GM21737 (cell line): ENCODE measurements at regions not wholly inside any gene's neighbourhood (a gene's known extent, or its start where the extent isn't known, plus 50 kb on each side); places are given as distances from the start of the nearest gene placed in this dataset.
"Not testable (repeated sequence)": the region's sequence is repeated elsewhere in the genome, so short reads cannot be mapped to it uniquely, and the experiment has no call there.

Experiments used
- ATAC-seq: cut with Tn5 transposase; IDR thresholded peaks from one replicate; pipeline ENCODE4 v1.9.1; 2021; ENCODE audit warnings: mild to moderate bottlenecking, moderate library complexity; ENCODE audit not compliant: unreplicated experiment

GRCh38 chr10:36880898-36881297 lies 244.5 kb upstream of the ANKRD30A start:
- ATAC-seq: no peak

GRCh38 chr10:36872702-36873393 lies 252.6 kb upstream of the ANKRD30A start:
- ATAC-seq: peak; percentile 97

DNA sequence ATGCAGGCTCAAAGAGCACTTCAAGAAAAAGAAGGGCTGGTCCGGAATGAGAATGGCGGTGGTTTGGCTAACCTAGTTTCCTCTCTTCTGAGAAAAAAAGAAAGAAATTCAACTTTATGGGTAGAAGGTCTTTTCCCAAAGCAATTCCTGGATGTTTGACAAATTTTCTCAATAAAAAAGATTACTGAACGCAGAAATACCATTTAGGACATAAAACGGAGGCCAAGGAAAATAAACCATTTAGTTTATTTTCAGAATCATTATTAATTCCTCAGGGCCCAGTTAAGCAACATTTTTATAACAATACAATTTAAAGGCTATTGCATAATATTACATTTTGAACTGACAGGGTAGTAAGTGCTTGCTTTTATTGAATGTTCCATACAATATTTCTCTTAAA lies 284.6 kb upstream of the ANKRD30A start:
- no peak for ATAC-seq

- ATAC-seq: no peak
Measured at GRCh38 chr10:36837416-36837815, 288.0 kb upstream of the ANKRD30A start.

DNA sequence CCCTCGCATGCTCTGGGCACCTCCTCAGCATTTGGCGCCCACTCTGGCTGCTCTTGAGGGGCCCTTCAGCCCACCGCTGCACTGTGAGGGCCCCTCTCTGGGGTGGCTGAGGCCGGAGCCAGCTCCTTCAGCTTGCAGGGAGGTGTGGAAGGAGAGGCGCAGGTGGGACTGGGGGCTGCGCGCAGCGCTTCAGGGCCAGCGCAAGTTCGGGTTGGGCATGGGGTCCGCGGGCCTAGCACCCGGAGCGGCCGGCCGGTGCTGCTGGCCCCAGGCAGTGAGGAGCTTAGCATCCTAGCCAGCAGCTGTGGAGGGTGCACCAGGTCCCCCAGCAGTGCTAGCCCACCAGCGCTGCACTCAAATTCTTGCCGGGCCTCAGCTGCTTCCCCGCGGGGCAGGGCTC lies 305.6 kb upstream of the ANKRD30A start:
- ATAC-seq: no peak

- ATAC-seq: no peak
Measured at GRCh38 chr10:36817898-36818297, 307.5 kb upstream of the ANKRD30A start.

DNA sequence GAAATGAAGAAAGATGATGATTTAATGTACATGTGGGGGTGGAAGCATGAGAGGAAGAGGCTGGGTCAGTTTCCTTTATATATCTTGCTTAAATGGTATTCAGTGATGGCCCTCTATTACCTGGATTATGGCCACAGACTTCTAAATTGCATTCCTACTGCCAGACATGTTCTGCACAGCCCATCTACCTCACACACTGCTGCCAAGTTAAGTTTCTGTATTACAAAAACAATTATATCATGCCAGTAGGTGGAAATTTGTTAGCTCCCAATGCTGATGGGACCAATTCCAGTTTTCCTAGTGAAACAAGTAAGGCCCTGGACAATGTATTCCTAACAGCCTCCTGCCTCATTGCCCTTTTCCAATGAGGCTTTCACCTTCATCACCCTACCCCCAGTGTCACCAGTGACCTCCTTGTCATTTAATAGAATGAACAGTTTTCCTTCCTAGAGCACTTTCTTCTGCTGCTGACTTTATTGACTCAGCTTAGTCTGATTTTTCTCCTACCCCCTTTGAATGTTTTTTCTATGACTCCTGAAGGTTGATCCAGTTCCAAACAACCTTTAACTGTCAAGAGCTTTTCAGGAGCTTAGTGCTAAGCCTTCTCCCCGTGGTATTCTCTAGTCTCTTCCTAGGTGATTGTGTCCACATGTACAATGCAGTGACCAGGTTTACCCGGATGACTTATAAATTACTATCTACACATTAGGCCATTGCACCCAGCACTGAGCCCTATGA lies 316.6 kb upstream of the ANKRD30A start:
- ATAC-seq: no peak

GRCh38 chr10:36803229-36803628 lies 322.2 kb upstream of the ANKRD30A start:
- ATAC-seq: no peak

DNA sequence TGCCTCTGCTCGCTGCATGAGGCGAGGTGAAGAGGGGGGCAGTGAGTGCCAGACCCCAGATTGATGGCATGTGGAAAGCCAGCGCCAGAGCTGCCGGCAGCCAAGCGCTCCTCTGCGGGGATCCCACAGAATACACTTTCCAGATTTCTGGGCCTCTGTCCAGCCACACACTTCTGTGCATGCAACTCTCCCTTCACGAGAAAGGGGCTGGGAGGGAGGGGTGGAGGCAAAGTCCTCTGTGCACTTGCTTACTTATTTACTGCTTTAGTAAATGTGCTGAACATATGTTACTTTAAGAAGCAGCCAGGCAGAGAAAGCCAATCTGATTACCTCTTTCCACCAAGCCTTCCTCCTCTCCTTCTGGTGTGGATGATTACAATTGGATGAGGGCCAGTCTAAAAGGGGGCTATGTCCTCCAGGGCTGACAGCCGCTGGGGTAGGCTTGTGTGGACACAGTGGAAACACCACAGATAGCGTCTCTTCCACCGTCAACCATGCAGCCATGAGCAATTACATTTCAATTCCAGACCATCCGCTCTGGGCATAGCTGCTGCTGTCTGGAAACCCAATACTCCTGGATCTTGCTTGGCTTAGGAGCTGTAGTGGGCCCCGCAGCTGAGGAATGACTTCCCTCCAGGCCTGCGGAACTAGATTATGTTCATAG lies 322.8 kb upstream of the ANKRD30A start:
- ATAC-seq: no peak

GRCh38 chr10:36801660-36802059 lies 323.7 kb upstream of the ANKRD30A start:
- no peak for ATAC-seq

DNA sequence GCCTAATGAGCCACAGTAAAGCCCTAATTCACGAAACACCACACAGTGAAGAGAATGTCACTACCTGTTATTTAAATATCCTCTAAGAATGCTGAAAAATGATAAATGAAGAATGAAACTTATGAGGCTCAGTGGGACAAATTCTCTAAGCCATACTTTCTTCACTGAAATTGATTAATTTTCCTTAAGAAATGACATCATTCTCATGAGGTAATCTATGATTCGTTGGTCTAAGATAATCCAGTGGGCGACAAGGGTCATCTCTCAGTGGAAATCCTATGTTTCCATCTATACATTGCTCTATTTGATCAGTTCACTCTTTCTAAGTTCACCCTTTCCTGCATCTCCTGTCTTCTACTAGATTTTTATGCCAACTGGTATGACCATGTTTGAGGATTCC lies 330.4 kb upstream of the ANKRD30A start:
- ATAC-seq: no peak

DNA sequence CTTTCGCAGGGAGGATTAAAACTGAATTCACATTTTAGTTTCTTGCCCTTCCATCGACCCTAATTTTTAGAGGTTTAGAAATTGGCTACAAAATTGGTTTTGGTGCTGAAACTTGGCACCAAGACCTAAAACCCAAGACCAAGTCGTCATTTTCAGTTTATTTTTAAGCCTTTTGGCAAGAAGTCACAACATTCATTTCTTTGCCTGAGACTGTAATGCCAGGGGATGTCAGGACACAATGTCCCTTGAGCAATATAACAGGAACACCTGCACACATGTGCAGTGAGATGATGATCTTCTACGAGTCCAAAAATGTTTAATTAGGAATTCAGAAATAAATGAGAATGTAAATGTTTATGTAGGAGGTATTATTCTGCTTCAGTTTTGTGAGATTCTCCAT lies 335.4 kb upstream of the ANKRD30A start:
- no peak for ATAC-seq

DNA sequence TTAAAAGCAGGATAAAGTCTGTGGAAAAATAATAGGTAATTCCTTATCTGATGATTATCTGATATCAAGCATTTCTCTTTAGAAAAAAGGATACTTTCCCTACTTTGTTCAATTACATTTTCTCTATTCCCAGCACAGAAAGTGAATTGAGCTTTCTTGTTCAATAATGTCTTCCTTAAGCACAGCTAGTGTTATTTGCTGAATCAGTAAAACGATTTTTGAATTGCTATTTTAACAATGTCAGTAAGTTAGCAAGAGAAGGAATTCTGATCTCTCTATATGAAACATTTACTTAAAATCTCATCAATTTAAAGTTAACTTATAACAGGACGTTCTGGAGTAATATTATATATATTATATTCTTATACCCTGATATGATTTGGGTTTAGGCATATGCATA lies 337.2 kb upstream of the ANKRD30A start:
- ATAC-seq: no peak

DNA sequence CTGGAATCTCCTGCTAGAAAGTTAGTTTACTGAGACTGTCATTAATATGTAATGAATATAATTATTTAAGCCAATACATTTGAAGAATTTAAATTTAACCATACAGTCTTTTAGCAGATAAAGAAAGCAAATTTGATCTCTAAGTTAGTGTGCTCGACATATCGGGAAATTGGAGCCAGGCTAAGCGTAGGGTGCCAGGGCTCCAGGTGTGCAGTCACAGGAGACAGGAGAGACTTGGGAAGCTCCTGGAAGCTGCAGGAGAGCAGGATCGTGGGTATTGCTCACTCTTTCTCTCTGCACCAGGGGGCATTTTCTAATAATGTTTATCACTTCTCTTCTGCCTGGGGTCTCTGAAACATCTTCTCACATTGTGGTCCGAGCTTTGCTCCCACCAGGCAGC lies 342.0 kb upstream of the ANKRD30A start:
- ATAC-seq: no peak

- no peak for ATAC-seq
Measured at GRCh38 chr10:36781570-36781969, 343.8 kb upstream of the ANKRD30A start.

DNA sequence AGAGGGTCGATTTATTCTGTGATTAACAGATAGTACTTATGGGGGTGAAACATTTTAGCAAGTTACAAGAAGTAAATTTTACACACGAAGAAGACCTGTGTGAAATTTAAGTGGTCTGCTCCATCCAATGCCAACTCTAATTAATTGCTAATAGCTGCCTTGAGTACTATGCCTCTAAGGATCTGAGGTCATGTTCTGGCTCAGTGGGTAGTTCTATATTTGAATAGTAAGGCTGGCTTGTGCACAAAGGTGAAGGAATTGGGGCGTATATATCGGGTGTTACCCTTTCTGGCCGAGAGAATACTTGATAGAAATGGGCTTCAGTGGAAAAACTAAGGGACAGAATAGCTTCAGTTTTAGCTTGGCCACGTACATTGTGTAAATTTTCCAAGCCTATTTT lies 345.2 kb upstream of the ANKRD30A start:
- no peak for ATAC-seq

- no peak for ATAC-seq
Measured at GRCh38 chr10:36779238-36779846, 346.1 kb upstream of the ANKRD30A start.

DNA sequence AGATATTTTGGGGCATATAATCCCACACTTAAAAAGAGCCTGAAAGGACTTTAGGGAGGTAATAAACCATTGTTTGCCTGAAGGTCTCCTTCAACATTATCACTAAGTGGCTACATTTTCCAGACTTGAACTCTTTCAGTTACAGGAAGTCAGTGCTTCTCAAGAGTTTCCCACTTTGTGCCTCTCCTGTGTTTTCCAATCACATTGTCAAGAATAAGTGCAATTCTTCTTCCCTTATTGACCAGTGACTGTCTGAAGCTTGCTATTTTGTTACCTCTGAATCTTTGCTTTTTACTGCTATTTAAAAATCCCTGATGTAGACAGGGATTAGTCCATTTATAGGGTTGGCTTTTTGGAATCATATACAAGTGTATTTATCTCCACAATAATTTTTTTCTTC lies 346.7 kb upstream of the ANKRD30A start:
- ATAC-seq: no peak

- no peak for ATAC-seq
Measured at GRCh38 chr10:36773652-36774051, 351.7 kb upstream of the ANKRD30A start.

- ATAC-seq: no peak
Measured at GRCh38 chr10:36771725-36772124, 353.7 kb upstream of the ANKRD30A start.

GRCh38 chr10:36769741-36770140 lies 355.7 kb upstream of the ANKRD30A start:
- ATAC-seq: not testable (repeated sequence)

- ATAC-seq: no peak
Measured at GRCh38 chr10:36766940-36767339, 358.5 kb upstream of the ANKRD30A start.
